LNCaP clone FGC (cell line): ENCODE measurements at regions not wholly inside any gene's neighbourhood (a gene's known extent, or its start where the extent isn't known, plus 50 kb on each side); places are given as distances from the start of the nearest gene placed in this dataset.

Source experiments
- DNase-seq: peaks from one replicate; pipeline ENCODE4 v3.0.0-alpha.2; 2011; ENCODE audit warnings: low read depth
- H3K4me3 ChIP-seq: 2 replicates; pipeline ENCODE4 v1.5.1; 2011; ENCODE audit warnings: mild to moderate bottlenecking, low read depth, low read length, control low read depth
- TF ChIP-seq, protein P1 (sequence below): IDR thresholded peaks from 2 replicates; pipeline ENCODE4 v1.5.1; 2012; ENCODE audit warnings: mild to moderate bottlenecking; ENCODE audit not compliant: control insufficient read depth, insufficient read depth; ENCODE audit errors: extremely low read depth

DNA sequence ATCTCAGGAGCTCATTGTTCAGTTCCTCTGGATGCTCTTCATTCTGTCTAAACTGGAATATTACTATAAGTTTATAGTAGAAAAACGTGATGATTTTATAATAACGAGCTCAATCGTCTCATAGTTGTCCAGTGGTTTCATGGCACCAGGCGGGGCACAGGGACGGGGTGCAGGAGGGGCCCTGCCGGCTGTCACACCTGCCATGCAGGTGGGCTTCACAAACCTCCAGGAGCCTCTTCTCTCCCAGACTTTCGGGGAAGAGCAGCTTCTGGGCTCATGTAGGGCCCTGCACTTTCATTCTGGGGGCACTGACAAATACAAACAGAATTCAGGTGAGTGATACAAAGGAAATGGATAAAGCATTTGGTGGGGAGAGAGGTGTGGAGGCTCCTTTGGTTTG is 146.9 kb upstream of the KLF6 start:
- H3K4me3 ChIP-seq, result no peak overlapping the region
- TF ChIP-seq, protein P1, sequence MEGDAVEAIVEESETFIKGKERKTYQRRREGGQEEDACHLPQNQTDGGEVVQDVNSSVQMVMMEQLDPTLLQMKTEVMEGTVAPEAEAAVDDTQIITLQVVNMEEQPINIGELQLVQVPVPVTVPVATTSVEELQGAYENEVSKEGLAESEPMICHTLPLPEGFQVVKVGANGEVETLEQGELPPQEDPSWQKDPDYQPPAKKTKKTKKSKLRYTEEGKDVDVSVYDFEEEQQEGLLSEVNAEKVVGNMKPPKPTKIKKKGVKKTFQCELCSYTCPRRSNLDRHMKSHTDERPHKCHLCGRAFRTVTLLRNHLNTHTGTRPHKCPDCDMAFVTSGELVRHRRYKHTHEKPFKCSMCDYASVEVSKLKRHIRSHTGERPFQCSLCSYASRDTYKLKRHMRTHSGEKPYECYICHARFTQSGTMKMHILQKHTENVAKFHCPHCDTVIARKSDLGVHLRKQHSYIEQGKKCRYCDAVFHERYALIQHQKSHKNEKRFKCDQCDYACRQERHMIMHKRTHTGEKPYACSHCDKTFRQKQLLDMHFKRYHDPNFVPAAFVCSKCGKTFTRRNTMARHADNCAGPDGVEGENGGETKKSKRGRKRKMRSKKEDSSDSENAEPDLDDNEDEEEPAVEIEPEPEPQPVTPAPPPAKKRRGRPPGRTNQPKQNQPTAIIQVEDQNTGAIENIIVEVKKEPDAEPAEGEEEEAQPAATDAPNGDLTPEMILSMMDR, result no peak
- DNase-seq, result no peak

DNA sequence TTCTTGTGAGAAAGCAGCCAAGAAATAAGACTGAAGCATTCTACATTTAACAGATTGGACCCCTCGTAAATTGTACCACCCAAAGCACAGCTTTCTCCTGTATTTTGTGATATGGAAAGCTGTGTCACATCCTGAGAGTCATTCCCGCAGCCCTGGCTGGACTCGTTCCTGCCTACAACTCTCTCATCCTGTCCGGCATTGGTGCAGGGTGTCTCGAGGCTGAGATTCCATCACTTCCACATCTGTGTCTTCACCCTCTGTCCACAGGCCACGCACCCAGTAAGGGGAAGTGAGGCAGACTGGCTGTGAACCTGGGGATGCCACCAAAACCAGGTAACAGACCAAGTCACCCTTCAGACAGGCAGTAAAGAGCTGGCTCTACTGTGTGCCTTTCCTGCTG is 146.2 kb upstream of the KLF6 start:
- TF ChIP-seq, protein P1, result no peak
- no peak overlapping the region for H3K4me3 ChIP-seq
- no peak for DNase-seq

- no peak for DNase-seq
- TF ChIP-seq, protein P1, result no peak
- no peak overlapping the region for H3K4me3 ChIP-seq
Observed at GRCh38 chr10:3928569-3928968, 143.6 kb upstream of the KLF6 start.

DNA sequence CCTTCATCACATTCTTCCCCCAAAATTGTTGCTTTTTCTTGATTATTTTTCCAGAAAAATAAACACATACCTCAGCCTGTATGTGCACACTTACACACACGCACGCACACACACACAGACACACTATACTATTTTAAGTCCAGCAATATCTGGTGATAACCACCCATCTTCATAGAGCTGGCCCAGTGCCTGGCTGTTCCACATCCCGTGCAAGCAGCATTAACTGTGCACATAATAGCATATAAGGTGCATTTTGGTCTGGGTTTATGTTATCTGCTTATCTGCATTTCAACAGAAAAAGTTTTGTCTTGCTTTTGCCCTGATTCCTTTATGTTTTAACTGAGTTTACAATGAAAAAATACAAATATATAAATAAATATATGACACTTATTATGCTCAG is 143.1 kb upstream of the KLF6 start:
- no peak overlapping the region for H3K4me3 ChIP-seq
- TF ChIP-seq, protein P1, result no peak
- no peak for DNase-seq

DNA sequence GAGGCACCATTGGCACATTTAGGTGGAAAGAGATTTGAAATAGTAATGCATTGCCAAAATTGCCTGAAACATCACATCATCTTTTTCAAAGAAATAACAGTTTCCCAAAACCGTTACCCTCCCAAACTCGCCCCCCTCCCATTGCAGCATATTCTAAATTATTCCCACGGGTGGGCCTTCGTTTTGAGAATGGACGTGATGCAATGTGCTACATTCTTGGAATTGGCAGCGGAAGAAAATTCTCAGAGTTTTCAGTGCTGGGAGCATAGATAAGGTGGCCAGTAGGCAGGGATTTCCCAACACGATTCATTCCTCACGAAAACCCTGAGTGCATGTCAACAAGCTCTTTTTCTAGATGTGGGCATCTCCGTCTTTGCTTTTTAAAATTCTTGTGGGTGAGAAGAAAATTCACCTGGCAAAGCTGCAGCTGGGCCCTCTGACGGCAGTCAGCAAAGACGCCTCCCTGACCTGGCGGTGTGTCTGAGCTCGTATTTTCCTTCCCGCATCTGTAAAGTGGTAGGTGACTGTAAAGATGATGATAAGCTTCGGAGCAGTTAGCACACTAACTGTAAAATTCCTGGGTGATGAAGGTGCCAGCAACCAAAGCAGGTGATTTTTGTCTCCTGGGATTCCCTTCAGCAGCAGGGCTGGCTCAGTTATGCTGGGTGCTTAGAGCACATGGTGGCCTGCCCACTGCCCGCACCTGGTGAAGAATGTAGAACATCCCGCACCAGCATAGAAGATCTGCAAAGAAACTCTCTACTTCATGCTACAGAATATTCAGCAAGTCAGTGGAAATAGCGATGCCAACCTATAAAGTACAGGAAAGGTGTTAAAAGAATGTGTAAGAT is 141.9 kb upstream of the KLF6 start:
- TF ChIP-seq, protein P1, result no peak
- no peak overlapping the region for H3K4me3 ChIP-seq
- DNase-seq, result no peak

DNA sequence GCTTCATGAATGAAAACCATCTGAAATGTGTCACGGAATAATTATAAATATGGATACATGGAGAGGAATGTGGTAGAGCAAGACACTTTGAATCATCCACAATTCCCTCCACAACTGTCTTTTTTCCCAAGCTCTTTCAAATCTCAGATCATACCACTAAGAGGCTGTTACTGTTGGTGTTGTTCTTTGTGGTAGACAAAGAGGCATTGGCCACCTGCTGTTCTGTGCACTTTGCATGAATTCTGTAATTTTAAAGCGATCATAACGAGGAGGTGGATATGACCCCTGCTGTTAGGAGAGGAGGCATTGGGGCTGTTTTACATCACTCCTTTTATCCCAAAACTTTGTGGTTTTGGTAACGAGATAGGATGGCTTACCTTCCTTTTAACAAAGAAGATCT is 141.2 kb upstream of the KLF6 start:
- no peak overlapping the region for H3K4me3 ChIP-seq
- DNase-seq, result no peak

More for the DNA sequence above, 141.2 kb upstream of the KLF6 start:
- TF ChIP-seq, protein P1, result no peak
